Large intestine (tissue), 3 donors: ENCODE measurements at regions not wholly inside any gene's neighbourhood (a gene's known extent, or its start where the extent isn't known, plus 50 kb on each side); places are given as distances from the start of the nearest gene placed in this dataset.

Source experiments
- DNase-seq, 2 donors: peaks; one replicate each; pipeline versions ENCODE4 v3.0.0 to v3.0.0-alpha.2; 2013
- H3K27ac ChIP-seq: one replicate; pipeline ENCODE4 v1.5.1; 2013; ENCODE audit warnings: low read length
- H3K27me3 ChIP-seq: 2 replicates; pipeline ENCODE4 v1.6.1; 2013; ENCODE audit warnings: low read length; ENCODE audit not compliant: control insufficient read depth, insufficient read depth
- H3K36me3 ChIP-seq: 2 replicates; pipeline ENCODE4 v1.6.1; 2013; ENCODE audit warnings: low read length; ENCODE audit not compliant: control insufficient read depth, insufficient read depth
- H3K4me1 ChIP-seq: one replicate; pipeline ENCODE4 v1.6.1; 2013; ENCODE audit warnings: low read length; ENCODE audit not compliant: control insufficient read depth, insufficient read depth
- H3K4me3 ChIP-seq: one replicate; pipeline ENCODE4 v1.5.1; 2013; ENCODE audit warnings: low read length
- H3K9me3 ChIP-seq: one replicate; pipeline ENCODE4 v1.6.1; 2013; ENCODE audit warnings: mild to moderate bottlenecking, low read depth, low read length, moderate library complexity; ENCODE audit not compliant: control insufficient read depth
- WGBS: methylation state at CpG from one replicate; pipeline ENCODE4 v1.1.5; 2013; ENCODE audit warnings: low lambda C conversion rate; ENCODE audit not compliant: insufficient coverage; 5-methylcytosine and 5-hydroxymethylcytosine counted together

GRCh38 chr7:52712938-52713337 lies 322.5 kb upstream of the POM121L12 start:
- no peaks in the 10 kb centered on the region for H3K9me3 ChIP-seq
- no peak overlapping the region for H3K27ac ChIP-seq
- no CpG with 5 or more reads among the region's 2 CpGs for whole genome bisulfite sequencing
- no peak overlapping the region for H3K4me3 ChIP-seq
- DNase-seq, result no peak
- H3K36me3 ChIP-seq, result no peaks in the 10 kb centered on the region
- H3K4me1 ChIP-seq, result no peaks in the 10 kb centered on the region
- no peaks in the 10 kb centered on the region for H3K27me3 ChIP-seq

- no CpG with 5 or more reads among the region's 1 CpG for WGBS
- no peak overlapping the region for H3K27ac ChIP-seq
- H3K9me3 ChIP-seq, result no peaks in the 10 kb centered on the region
- DNase-seq, result no peak
- H3K4me1 ChIP-seq, result no peaks in the 10 kb centered on the region
- no peak overlapping the region for H3K4me3 ChIP-seq
- no peaks in the 10 kb centered on the region for H3K27me3 ChIP-seq
- no peaks in the 10 kb centered on the region for H3K36me3 ChIP-seq
Observed at GRCh38 chr7:52711951-52712350, 323.5 kb upstream of the POM121L12 start.

- no peaks in the 10 kb centered on the region for H3K9me3 ChIP-seq
- H3K27me3 ChIP-seq, result no peaks in the 10 kb centered on the region
- WGBS, result no CpG with 5 or more reads among the region's 3 CpGs
- H3K4me1 ChIP-seq, result no peaks in the 10 kb centered on the region
- H3K27ac ChIP-seq, result no peak overlapping the region
- no peaks in the 10 kb centered on the region for H3K36me3 ChIP-seq
- DNase-seq, result no peak
- H3K4me3 ChIP-seq, result no peak overlapping the region
Observed at GRCh38 chr7:52708846-52709245, 326.6 kb upstream of the POM121L12 start.

DNA sequence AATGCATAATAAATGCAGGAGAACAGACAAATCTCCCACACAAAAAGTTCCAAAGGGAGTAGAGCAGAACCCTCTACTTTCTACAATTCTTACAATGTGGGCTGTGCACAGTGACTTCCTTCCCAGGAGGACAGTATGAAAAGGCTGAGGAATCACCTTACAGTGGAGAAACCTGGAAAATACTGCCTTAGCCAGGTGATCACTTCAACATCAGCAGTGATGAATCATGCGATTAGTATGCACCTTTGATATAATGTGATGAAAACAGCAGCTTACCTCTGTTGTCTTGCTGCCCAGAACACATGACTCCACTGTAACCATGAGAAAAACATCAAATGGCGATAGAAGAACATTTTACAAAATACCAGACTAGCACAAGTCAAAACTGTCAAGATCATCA lies 329.7 kb upstream of the POM121L12 start:
- H3K4me3 ChIP-seq, result no peak overlapping the region
- WGBS, result 100% methylated on average over 1 of the region's 2 CpGs
- H3K27me3 ChIP-seq, result no peaks in the 10 kb centered on the region
- DNase-seq, result no peak
- no peaks in the 10 kb centered on the region for H3K9me3 ChIP-seq
- no peak overlapping the region for H3K27ac ChIP-seq
- no peaks in the 10 kb centered on the region for H3K4me1 ChIP-seq
- H3K36me3 ChIP-seq, result no peaks in the 10 kb centered on the region

DNA sequence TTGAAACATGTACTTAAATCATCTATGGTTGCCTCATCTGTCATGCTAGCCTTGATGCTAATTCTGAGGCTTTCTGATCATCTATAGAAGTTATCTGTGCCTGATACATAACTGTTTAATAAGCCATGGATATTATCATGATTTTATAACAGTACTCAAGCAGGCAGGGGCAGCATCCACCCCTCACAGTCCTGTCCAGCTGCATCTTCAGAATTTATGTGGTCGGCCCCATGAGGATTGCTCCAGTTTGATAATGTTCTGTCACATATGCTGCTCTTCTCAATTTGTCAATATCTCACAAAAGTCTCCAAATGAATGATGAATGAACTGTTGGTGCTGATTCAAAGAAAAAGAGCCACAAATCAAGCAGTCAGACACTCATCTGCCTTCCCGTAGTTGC lies 335.1 kb upstream of the POM121L12 start:
- H3K9me3 ChIP-seq, result no peaks in the 10 kb centered on the region
- H3K4me1 ChIP-seq, result no peaks in the 10 kb centered on the region
- no peak overlapping the region for H3K4me3 ChIP-seq
- H3K36me3 ChIP-seq, result no peaks in the 10 kb centered on the region
- no peaks in the 10 kb centered on the region for H3K27me3 ChIP-seq
- no CpG with 5 or more reads among the region's 2 CpGs for WGBS
- H3K27ac ChIP-seq, result no peak overlapping the region
- no peak for DNase-seq

DNA sequence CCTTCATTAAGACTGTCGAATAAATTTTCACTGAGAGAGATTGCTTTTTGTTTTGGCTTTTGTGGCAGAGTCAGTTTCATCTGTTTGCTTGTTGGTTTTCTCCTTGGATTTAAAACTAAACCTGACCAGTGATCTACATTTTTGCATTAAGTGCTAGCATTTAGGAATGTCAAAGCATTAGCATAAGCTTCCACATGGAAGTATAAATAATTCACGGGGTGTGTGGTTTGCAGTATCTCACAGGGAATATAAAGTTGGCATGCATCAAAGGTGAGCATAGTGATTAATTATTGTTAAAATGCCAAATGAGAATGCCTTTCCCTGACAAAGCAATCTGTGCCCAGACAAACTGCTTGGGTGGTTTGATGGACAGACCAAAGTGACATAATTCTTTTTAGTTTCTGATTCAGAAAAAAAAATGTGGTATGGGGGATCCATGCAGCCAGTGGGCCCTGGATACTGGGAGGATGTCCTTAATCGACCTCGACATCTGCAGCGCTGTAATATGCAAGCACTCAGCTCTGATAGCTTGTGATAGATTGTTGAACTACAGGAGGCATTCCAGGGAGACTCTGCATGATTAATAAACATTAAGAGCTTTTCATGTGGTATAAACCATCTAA lies 339.3 kb upstream of the POM121L12 start:
- DNase-seq, result no peak

GRCh38 chr7:52691257-52691656 lies 344.2 kb upstream of the POM121L12 start:
- no peak for DNase-seq
- H3K4me3 ChIP-seq, result no peak overlapping the region
- 80% methylated on average over 1 of the region's 1 CpG for WGBS
- no peak overlapping the region for H3K27ac ChIP-seq
- no peaks in the 10 kb centered on the region for H3K27me3 ChIP-seq
- no peaks in the 10 kb centered on the region for H3K36me3 ChIP-seq
- H3K4me1 ChIP-seq, result no peaks in the 10 kb centered on the region
- H3K9me3 ChIP-seq, result no peaks in the 10 kb centered on the region

More for the DNA sequence above, 339.3 kb upstream of the POM121L12 start:
- no peaks in the 10 kb centered on the region for H3K4me1 ChIP-seq
- no peak overlapping the region for H3K27ac ChIP-seq
- H3K4me3 ChIP-seq, result no peak overlapping the region
- H3K27me3 ChIP-seq, result no peaks in the 10 kb centered on the region
- 60% methylated on average over 1 of the region's 5 CpGs for WGBS
- no peaks in the 10 kb centered on the region for H3K36me3 ChIP-seq
- no peaks in the 10 kb centered on the region for H3K9me3 ChIP-seq

DNA sequence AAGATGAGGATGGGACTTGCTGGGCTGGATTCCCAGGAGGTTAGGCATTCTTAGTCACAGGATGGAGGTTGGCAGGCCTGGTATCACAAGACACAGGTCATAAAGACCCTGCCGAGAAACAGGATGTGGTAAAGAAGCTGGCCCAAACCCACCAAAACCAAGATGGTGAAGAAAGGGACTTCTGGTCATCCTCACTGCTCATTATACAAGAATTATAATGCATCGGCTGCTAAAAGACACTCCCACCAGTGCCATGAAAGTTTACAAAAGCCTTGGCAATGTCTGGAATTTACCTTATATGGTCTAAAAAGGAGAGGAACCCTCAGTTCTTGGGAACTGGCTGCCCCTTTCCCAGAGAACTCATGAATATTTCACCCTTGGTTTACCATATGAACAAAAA lies 345.5 kb upstream of the POM121L12 start:
- H3K27ac ChIP-seq, result no peak overlapping the region
- DNase-seq, result no peak
- no peak overlapping the region for H3K4me3 ChIP-seq
- no peaks in the 10 kb centered on the region for H3K27me3 ChIP-seq
- H3K4me1 ChIP-seq, result no peaks in the 10 kb centered on the region
- H3K36me3 ChIP-seq, result no peaks in the 10 kb centered on the region
- no CpG with 5 or more reads among the region's 2 CpGs for WGBS
- H3K9me3 ChIP-seq, result no peaks in the 10 kb centered on the region

GRCh38 chr7:52685333-52685732 lies 350.1 kb upstream of the POM121L12 start:
- DNase-seq, result no peak
- Histone ChIP-seq H3K4me1 (no peaks in the 10 kb centered on the region), H3K4me3 (no peak overlapping the region), H3K27me3 (no peaks in the 10 kb centered on the region), H3K36me3 (no peaks in the 10 kb centered on the region), H3K9me3 (no peaks in the 10 kb centered on the region), H3K27ac (no peak overlapping the region)
- 80% methylated on average over 1 of the region's 3 CpGs for WGBS

DNA sequence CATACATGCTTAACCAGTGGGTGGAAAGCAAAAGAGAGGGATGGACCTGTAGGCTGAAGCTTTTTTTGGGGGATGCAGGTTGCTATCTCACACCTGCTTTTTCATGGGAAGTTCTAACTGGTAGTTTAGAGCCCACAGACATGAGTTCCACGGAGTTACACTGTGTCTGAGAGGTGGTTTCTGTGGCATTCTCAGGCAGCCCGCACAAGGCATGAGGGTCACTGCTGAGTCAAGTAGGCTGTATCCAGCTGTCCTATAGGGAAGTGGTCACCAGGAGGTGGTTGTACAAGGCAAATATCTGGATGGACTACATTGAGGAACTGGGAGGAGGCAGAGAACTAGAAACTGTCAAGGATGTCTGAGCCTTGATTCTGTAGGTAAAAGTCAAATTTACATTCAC lies 351.0 kb upstream of the POM121L12 start:
- Histone ChIP-seq H3K36me3 (no peaks in the 10 kb centered on the region), H3K9me3 (no peaks in the 10 kb centered on the region), H3K27ac (no peak overlapping the region), H3K4me3 (no peak overlapping the region), H3K4me1 (no peaks in the 10 kb centered on the region), H3K27me3 (no peaks in the 10 kb centered on the region)
- DNase-seq, result no peak
- WGBS, result no CpG with 5 or more reads among the region's 2 CpGs

DNA sequence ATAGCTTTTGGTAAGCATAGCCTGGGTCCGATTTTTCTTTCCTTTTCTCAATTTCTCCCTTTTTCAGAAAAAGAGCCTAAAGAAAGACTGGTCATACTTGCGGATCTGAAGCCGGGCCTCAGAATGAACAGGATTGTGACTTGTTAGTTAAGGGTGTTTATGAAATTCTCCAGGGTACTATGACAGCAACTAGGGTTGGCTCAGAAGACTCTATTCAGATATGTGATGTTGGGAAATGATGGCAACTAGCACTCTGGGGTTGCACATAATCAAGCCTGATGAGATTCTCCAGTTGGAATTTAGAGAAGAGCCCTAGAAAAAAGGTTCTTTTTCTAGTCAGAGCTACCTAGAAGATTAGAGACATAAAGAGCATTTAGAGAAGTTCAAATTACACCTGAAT lies 352.4 kb upstream of the POM121L12 start:
- no peak overlapping the region for H3K27ac ChIP-seq
- 89% methylated on average over 1 of the region's 3 CpGs for WGBS
- H3K9me3 ChIP-seq, result no peaks in the 10 kb centered on the region

More for the DNA sequence above, 352.4 kb upstream of the POM121L12 start:
- no peaks in the 10 kb centered on the region for H3K27me3 ChIP-seq
- no peak overlapping the region for H3K4me3 ChIP-seq
- no peaks in the 10 kb centered on the region for H3K36me3 ChIP-seq
- H3K4me1 ChIP-seq, result no peaks in the 10 kb centered on the region
- DNase-seq, result no peak
